Endometrium (tissue), 2 donors: ENCODE measurements at regions not wholly inside any gene's neighbourhood (a gene's known extent, or its start where the extent isn't known, plus 50 kb on each side); places are given as distances from the start of the nearest gene placed in this dataset.
"Not testable (repeated sequence)": the region's sequence is repeated elsewhere in the genome, so short reads cannot be mapped to it uniquely, and the experiment has no call there.

ENCODE experiments used
- FAIRE-seq: peaks from 2 replicates; lab custom pipeline; 2012; peaks lifted over from hg19 to GRCh38; lab: Jason Lieb, UNC
- donor health status: control.
- donor health status: control.

GRCh38 chr18:30929718-30930117 lies 112.8 kb downstream of the DSC3 start:
- FAIRE-seq, result no peak

- no peak for FAIRE-seq
Observed at GRCh38 chr18:30929065-30929464, 113.5 kb downstream of the DSC3 start.

GRCh38 chr18:30927517-30928075 lies 114.9 kb downstream of the DSC3 start:
- FAIRE-seq, result no peak

GRCh38 chr18:30927042-30927441 lies 115.5 kb downstream of the DSC3 start:
- no peak for FAIRE-seq

- FAIRE-seq, result no peak
Observed at GRCh38 chr18:30925795-30926194, 116.7 kb downstream of the DSC3 start.

- FAIRE-seq, result no peak
Observed at GRCh38 chr18:30920757-30921156, 121.8 kb downstream of the DSC3 start.

- no peak for FAIRE-seq
Observed at GRCh38 chr18:30920351-30920750, 122.2 kb downstream of the DSC3 start.

- no peak for FAIRE-seq
Observed at GRCh38 chr18:30917651-30918050, 124.9 kb downstream of the DSC3 start.

- FAIRE-seq, result no peak
Observed at GRCh38 chr18:30915336-30915988, 127.1 kb downstream of the DSC3 start.

- no peak for FAIRE-seq
Observed at GRCh38 chr18:30908381-30908780, 134.2 kb downstream of the DSC3 start.

GRCh38 chr18:30903566-30903965 lies 139.0 kb downstream of the DSC3 start:
- FAIRE-seq, result no peak

- no peak for FAIRE-seq
Observed at GRCh38 chr18:30889519-30890301, 152.8 kb downstream of the DSC3 start.

GRCh38 chr18:30888344-30888743 lies 154.2 kb downstream of the DSC3 start:
- no peak for FAIRE-seq

GRCh38 chr18:30886998-30887397 lies 155.5 kb downstream of the DSC3 start:
- FAIRE-seq, result no peak

- no peak for FAIRE-seq
Observed at GRCh38 chr18:30870466-30870865, 172.1 kb downstream of the DSC3 start.

- no peak for FAIRE-seq
Observed at GRCh38 chr18:30862900-30863299, 179.6 kb downstream of the DSC3 start.

- FAIRE-seq, result no peak
Observed at GRCh38 chr18:30860741-30861140, 181.8 kb downstream of the DSC3 start.

GRCh38 chr18:30859036-30859435 lies 183.5 kb downstream of the DSC3 start:
- no peak for FAIRE-seq

GRCh38 chr18:30858560-30858959 lies 184.0 kb downstream of the DSC3 start:
- FAIRE-seq, result no peak

- no peak for FAIRE-seq
Observed at GRCh38 chr18:30855762-30856161, 186.8 kb downstream of the DSC3 start.

- FAIRE-seq, result no peak
Observed at GRCh38 chr18:30852980-30853379, 189.6 kb downstream of the DSC3 start.

GRCh38 chr18:30852541-30852940 lies 190.0 kb downstream of the DSC3 start:
- no peak for FAIRE-seq

- FAIRE-seq, result not testable (repeated sequence)
Observed at GRCh38 chr18:30839056-30839561, 203.4 kb downstream of the DSC3 start.
